Right lobe of liver (tissue), 6 donors: ENCODE measurements at regions not wholly inside any gene's neighbourhood (a gene's known extent, or its start where the extent isn't known, plus 50 kb on each side); places are given as distances from the start of the nearest gene placed in this dataset.

ENCODE experiments used
- ATAC-seq, 4 donors: fragments of 200-7000 bp; cut with Tn5 transposase; one replicate each; pipeline ENCODE4 v1.9.1; 2020; ENCODE audit warnings: mild to moderate bottlenecking in 4 of 4, moderate library complexity in 4 of 4
- DNase-seq, 3 donors: peaks; one replicate each; pipeline ENCODE4 v3.0.0-alpha.2; 2020
- H3K27ac ChIP-seq, 3 donors: fragments of 200-600 bp; one replicate each; pipeline ENCODE4 v1.8.0; 2022
- H3K27me3 ChIP-seq, 2 donors: fragments of 200-600 bp; one replicate each; pipeline ENCODE4 v1.8.0; 2022
- H3K36me3 ChIP-seq, 4 donors: fragments of 200-600 bp; sonication (generic) in 1 of 4; one replicate each; pipeline versions ENCODE4 v1.5.1 to v1.8.0; 2017 to 2022; ENCODE audit warnings: control low read depth in 1 of 4
- H3K4me1 ChIP-seq, 4 donors: fragments of 200-600 bp; sonication (generic) in 1 of 4; one replicate each; pipeline versions ENCODE4 v1.5.1 to v1.8.0; 2017 to 2022; ENCODE audit warnings: control low read depth in 1 of 4
- H3K4me3 ChIP-seq, 3 donors: fragments of 200-600 bp; one replicate each; pipeline ENCODE4 v1.8.0; 2022
- H3K9me3 ChIP-seq, 4 donors: fragments of 200-600 bp; sonication (generic) in 1 of 4; one replicate each; pipeline versions ENCODE4 v1.5.1 to v1.8.0; 2017 to 2022; ENCODE audit warnings: control low read depth in 1 of 4
- CTCF ChIP-seq, 4 donors: fragments of 200-600 bp in 3 of 4; fragments of 450-650 bp in 1 of 4; IDR thresholded peaks; one replicate each; pipeline versions ENCODE4 v1.5.1 to v1.8.0; 2016 to 2022; ENCODE audit warnings: antibody characterized with exemption in 4 of 4, mild to moderate bottlenecking in 2 of 4
- POLR2A ChIP-seq: fragments of 450-650 bp; IDR thresholded peaks from one replicate; pipeline ENCODE4 v1.6.1; 2017; ENCODE audit warnings: antibody characterized with exemption, mild to moderate bottlenecking
- whole genome bisulfite sequencing: methylation state at CpG from one replicate; pipeline ENCODE4 v1.1.6; 2018; ENCODE audit warnings: low coverage, low lambda C conversion rate; ENCODE audit not compliant: insufficient coverage; ENCODE audit errors: missing lambda C conversion rate; 5-methylcytosine and 5-hydroxymethylcytosine counted together
- intact Hi-C, 2 donors: fragments of 100-400 bp; cut with DNase I; formaldehyde crosslinking; loops; one replicate each; pipeline versions ENCODE4 v1.11.2 to v1.14.1; 2022
- donor health status: DM: no; HTN: yes; CAD: no.
- donor health status: DM: no; HTN: no; CAD: no.
- donor health status: DM: no; HTN: no; CAD: no.
- donor health status: DM: no; HTN: yes; CAD: no.
- donor health status: DM: no; HTN: yes; CAD: no.

DNA sequence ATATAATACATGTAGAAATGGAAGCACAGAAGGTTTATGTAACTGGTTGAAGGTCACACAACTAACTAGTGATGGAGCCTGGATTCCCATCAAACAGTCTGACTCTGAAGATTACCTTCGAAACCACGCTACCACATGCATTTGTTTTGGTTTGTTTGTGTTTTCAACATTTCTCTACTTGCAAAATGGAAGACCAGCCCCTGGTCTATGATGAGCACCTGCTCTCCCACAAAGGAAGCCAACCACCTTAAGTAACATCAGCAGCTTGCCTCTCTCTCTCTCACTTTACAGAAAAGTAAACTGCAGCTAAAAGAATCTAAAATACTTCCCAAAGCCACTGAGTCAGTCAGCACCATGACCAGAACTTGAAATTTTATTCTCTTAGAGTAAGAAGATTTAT lies 186.9 kb upstream of the TMPO start:
- ATAC-seq (no peak), DNase-seq (no peak)
- H3K27me3 ChIP-seq, result no peaks in the 10 kb centered on the region
- no peaks in the 10 kb centered on the region for H3K4me1 ChIP-seq
- H3K4me3 ChIP-seq, result no peak overlapping the region
- no peaks in the 10 kb centered on the region for H3K36me3 ChIP-seq
- intact Hi-C loops, result no loop called here
- no peaks in the 10 kb centered on the region for H3K9me3 ChIP-seq
- 55% methylated on average over 2 of the region's 2 CpGs for WGBS
- no peak overlapping the region for H3K27ac ChIP-seq
- no peak for TF ChIP-seq POLR2A
- no peak for TF ChIP-seq CTCF (IDR thresholded peaks at IDR 0.05)

DNA sequence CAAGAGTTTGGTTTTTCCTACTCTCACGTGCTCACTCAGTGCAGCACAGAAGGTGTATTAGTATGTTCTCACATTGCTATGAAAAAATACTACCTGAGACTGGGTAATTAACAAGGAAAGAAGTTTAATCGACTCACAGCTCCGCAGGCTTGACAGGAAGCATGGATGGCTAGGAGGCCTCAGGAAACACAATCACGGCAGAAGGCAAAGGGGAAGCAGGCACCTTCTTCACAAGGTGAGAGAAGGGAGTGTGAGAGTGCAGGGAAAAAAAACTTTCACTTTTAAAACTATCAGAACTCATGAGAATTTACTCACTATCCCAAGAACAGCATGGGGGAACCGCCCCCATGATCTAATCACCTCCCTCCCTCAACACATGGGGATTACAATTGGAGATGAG lies 185.8 kb upstream of the TMPO start:
- DNase-seq (no peak), ATAC-seq (no peak)
- Histone ChIP-seq H3K36me3 (no peaks in the 10 kb centered on the region), H3K9me3 (no peaks in the 10 kb centered on the region), H3K27ac (no peak overlapping the region), H3K4me3 (no peak overlapping the region), H3K27me3 (no peaks in the 10 kb centered on the region), H3K4me1 (no peaks in the 10 kb centered on the region)
- 41% methylated on average over 5 of the region's 5 CpGs for WGBS
- no peak for TF ChIP-seq POLR2A
- no peak for TF ChIP-seq CTCF (IDR thresholded peaks at IDR 0.05)
- intact Hi-C loops, result no loop called here

GRCh38 chr12:98332642-98333041 lies 182.7 kb upstream of the TMPO start:
- Histone ChIP-seq H3K27me3 (no peaks in the 10 kb centered on the region), H3K4me3 (no peak overlapping the region), H3K9me3 (no peaks in the 10 kb centered on the region), H3K4me1 (no peaks in the 10 kb centered on the region), H3K36me3 (no peaks in the 10 kb centered on the region), H3K27ac (no peak overlapping the region)
- intact Hi-C loops, result no loop called here
- TF ChIP-seq CTCF (IDR thresholded peaks at IDR 0.05) (no peak), POLR2A (no peak)
- DNase-seq (no peak), ATAC-seq (no peak)
- 67% methylated on average over 1 of the region's 1 CpG for WGBS

GRCh38 chr12:98334768-98335167 lies 180.6 kb upstream of the TMPO start:
- 43% methylated on average over 2 of the region's 3 CpGs for WGBS
- no peaks in the 10 kb centered on the region for H3K36me3 ChIP-seq

More at GRCh38 chr12:98334768-98335167, 180.6 kb upstream of the TMPO start:
- Histone ChIP-seq H3K27ac (no peak overlapping the region), H3K9me3 (no peaks in the 10 kb centered on the region), H3K4me1 (no peaks in the 10 kb centered on the region), H3K4me3 (no peak overlapping the region), H3K27me3 (no peaks in the 10 kb centered on the region)
- TF ChIP-seq CTCF (IDR thresholded peaks at IDR 0.05) (no peak), POLR2A (no peak)
- DNase-seq (no peak), ATAC-seq (no peak)
- intact Hi-C loops, result no loop called here
